GM12875 (cell line): ENCODE measurements at regions not wholly inside any gene's neighbourhood (a gene's known extent, or its start where the extent isn't known, plus 50 kb on each side); places are given as distances from the start of the nearest gene placed in this dataset.

Experiments
- H3K4me3 ChIP-seq: one replicate; pipeline ENCODE4 v1.5.1; 2011; ENCODE audit warnings: low read depth, low read length, control low read depth
- CTCF ChIP-seq: IDR thresholded peaks from 2 replicates; pipeline ENCODE4 v1.5.1; 2011; ENCODE audit warnings: low read depth, mild to moderate bottlenecking, control low read depth, inconsistent platforms, low read length, moderate library complexity, borderline replicate concordance; ENCODE audit not compliant: insufficient read depth

- TF ChIP-seq CTCF = peak; percentile 27; the same call in 1 of the 2 replicates
- no peak overlapping the region for H3K4me3 ChIP-seq
These were observed 396.8 kb upstream of the ID2 start for GRCh38 chr2:8285081-8285480.

GRCh38 chr2:8285898-8286297 lies 396.0 kb upstream of the ID2 start:
- no peak for TF ChIP-seq CTCF
- H3K4me3 ChIP-seq = no peak overlapping the region

- H3K4me3 ChIP-seq = no peak overlapping the region
- no peak for TF ChIP-seq CTCF
These were observed 393.6 kb upstream of the ID2 start for GRCh38 chr2:8288206-8288605.

DNA sequence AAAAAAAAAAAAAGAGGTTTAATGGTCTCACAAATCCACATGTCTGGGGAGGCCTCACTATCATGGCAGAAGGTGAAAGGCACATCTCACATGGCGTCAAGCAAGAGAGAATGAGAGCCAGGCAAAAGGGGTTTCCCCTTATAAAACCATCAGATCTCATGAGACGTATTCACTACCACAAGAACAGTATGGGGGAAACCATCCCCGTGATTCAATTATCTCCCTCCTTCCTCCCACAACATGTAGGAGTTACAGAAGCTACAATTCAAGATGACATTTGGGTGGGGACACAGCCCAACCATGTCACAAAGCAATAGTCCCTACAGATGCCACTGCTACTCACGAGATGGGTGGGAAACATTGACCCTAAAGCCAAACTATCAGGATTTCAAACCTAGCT lies 392.7 kb upstream of the ID2 start:
- TF ChIP-seq CTCF = no peak
- H3K4me3 ChIP-seq = no peak overlapping the region

GRCh38 chr2:8290771-8291352 lies 391.0 kb upstream of the ID2 start:
- TF ChIP-seq CTCF = no peak

DNA sequence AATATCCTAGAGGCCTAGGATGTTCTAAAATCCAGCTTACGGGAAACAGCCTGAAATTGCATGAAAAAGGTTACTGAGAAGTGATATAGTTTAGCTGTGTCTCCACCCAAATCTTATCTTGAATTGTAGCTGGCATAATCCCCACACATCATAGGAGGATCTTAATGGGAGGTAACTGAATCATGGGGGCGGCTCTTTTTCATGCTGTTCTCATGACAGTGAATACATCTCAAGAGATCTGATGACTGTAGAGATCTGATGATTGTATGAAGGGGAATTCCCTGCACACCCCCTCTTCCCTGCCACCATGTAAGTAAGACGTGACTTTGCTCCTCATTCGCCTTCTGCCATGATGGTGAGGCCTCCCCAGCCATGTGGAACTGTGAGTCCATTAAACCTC lies 385.6 kb upstream of the ID2 start:
- no peak overlapping the region for H3K4me3 ChIP-seq
- TF ChIP-seq CTCF = no peak

More at GRCh38 chr2:8290771-8291352, 391.0 kb upstream of the ID2 start:
- no peak overlapping the region for H3K4me3 ChIP-seq

DNA sequence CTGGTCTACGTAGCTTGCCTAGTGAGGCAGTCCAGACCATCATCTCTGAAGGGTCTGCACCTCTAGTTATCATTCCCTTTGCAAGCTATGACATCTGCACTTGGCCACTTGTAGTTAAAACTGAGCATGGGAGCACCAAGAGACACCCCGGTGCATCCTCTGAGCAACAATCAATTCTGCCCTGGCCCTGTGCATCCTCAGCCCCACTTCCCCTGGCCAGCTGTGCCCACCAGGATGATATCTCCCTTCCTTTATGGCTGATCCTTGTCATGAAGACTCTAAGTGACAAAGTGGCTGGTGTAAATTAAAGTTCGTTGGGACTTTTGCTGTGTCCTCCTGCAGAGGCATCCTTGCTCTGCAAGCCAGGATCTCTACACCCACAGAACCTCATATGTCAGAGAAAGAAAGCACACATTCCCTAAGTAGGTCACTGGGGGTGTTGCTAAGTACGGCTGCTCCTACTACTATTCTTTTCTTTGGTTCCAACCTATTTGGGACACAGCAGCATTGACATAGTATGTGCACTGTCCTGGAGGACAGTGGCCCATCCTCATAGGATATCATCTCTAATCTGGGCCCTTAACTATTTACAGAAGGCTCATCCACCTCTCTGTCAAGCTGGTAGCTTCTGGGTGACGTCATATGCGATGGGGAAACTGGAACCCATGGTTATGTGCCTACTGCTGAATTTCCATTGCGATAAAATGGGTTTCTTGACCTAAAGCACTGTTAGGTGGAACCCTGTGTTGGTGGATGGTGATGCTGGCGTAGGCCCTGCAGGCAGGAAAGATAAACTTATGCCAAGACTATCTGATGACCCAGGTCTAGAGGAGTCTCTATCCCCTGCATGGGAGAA lies 384.3 kb upstream of the ID2 start:
- no peak for TF ChIP-seq CTCF
- H3K4me3 ChIP-seq = no peak overlapping the region
